ENCODE measurements at regions not wholly inside any gene's neighbourhood (a gene's known extent, or its start where the extent isn't known, plus 50 kb on each side); places are given as distances from the start of the nearest gene placed in this dataset.

- TF ChIP-seq CTCF (IDR thresholded peaks at IDR 0.05; ENCODE audit: insufficient read depth, low read depth, low read length) = no peak
- H3K4me3 ChIP-seq (ENCODE audit: low read depth, low read length) = no peak overlapping the region
- DNase-seq (ENCODE audit: low read depth) = no peak
These were observed 92.8 kb upstream of the PPP2R2B start for GRCh38 chr5:146971401-146971800.

GRCh38 chr5:146986469-146986868, 107.9 kb upstream of the PPP2R2B start:
- DNase-seq (ENCODE audit: low read depth) = no peak
- TF ChIP-seq CTCF (IDR thresholded peaks at IDR 0.05; ENCODE audit: insufficient read depth, low read depth, low read length) = no peak
- H3K4me3 ChIP-seq (ENCODE audit: low read depth, low read length) = no peak overlapping the region

DNA sequence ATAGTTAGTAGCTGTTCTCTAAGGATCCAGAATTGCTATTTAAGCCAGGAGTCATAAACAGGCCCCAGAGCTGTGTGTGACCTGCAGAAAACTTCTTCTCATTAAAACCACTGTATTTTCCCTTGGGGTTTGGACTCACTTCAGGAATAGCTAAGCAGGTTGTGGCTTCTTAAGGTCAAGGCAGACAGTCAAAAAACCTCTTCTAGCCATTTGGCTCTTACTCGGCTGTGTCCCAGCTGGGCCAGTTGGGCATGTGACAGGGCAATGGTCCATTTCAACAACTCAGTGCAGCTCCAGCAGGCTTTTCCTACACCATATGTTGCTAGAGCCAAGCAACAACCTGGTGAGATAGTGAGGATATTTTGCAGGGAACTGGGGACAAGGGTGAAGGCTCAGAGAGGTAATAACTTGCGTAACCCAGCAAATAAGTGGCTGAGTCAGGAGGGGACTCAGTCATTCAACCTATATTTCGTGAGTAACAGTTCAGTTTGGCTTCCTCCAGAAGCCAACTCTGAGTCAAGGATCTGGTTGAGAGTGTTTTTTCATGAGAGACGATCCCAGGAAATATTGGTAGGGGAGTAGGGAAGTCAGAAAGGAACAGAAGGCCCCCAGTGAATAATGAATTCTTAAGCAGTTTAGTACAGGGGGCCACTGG, 115.4 kb upstream of the PPP2R2B start:
- TF ChIP-seq CTCF (IDR thresholded peaks at IDR 0.05; ENCODE audit: insufficient read depth, low read depth, low read length) = no peak
- DNase-seq (ENCODE audit: low read depth) = no peak
- no peak overlapping the region for H3K4me3 ChIP-seq (ENCODE audit: low read depth, low read length)

GRCh38 chr5:146995878-146996277, 117.3 kb upstream of the PPP2R2B start:
- no peak overlapping the region for H3K4me3 ChIP-seq (ENCODE audit: low read depth, low read length)
- DNase-seq (ENCODE audit: low read depth) = no peak
- TF ChIP-seq CTCF (IDR thresholded peaks at IDR 0.05; ENCODE audit: insufficient read depth, low read depth, low read length) = no peak

DNA sequence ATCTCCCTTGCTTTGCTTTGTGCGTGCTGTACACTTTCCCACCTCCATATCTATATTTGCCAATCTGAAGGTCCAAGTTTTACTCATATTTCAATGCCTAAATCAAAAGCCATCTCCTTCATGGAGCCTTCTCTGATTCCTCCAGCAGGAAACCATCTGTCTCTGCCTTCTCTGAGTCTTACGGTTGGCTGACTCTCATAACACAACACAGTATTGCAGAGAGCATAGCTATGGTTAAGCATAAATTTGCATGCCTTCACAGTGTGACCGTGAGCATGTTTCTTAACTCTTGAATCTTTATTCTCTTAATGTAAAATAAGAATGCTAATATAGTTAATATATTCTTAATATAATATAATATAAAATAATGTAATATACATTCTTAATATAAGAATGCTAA, 136.8 kb upstream of the PPP2R2B start:
- no peak overlapping the region for H3K4me3 ChIP-seq (ENCODE audit: low read depth, low read length)
- no peak for DNase-seq (ENCODE audit: low read depth)
- TF ChIP-seq CTCF (IDR thresholded peaks at IDR 0.05; ENCODE audit: insufficient read depth, low read depth, low read length) = no peak

GRCh38 chr5:147017191-147017590, 138.6 kb upstream of the PPP2R2B start:
- H3K4me3 ChIP-seq (ENCODE audit: low read depth, low read length) = no peak overlapping the region
- no peak for DNase-seq (ENCODE audit: low read depth)
- TF ChIP-seq CTCF (IDR thresholded peaks at IDR 0.05; ENCODE audit: insufficient read depth, low read depth, low read length) = no peak

- DNase-seq (ENCODE audit: low read depth) = no peak
- TF ChIP-seq CTCF (IDR thresholded peaks at IDR 0.05; ENCODE audit: insufficient read depth, low read depth, low read length) = no peak
- no peak overlapping the region for H3K4me3 ChIP-seq (ENCODE audit: low read depth, low read length)
These were observed 139.1 kb upstream of the PPP2R2B start for GRCh38 chr5:147017621-147018020.
